ENCODE measurements at regions not wholly inside any gene's neighbourhood (a gene's known extent, or its start where the extent isn't known, plus 50 kb on each side); places are given as distances from the start of the nearest gene placed in this dataset.

DNA sequence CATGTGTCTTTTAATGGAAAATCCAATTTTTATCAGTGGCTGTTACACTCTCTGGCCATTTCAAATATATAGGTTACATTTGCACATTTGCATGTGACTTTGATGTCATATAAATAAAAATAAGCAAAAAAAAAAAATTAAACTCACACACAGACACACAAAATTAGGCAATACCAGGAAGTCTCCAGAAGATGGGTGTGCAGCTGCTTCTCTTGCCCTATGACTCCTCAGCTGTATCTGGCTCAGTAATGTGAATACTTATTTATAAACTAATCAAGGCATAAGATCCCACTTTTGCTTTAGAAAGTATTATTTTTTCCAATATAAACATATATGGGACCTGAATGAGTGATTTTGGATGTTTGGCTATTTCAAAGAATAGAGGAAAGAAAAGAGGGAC, 461.1 kb downstream of the LRIG3 start:
- H3K36me3 Mint-ChIP-seq, result no peaks in the 10 kb centered on the region
- no peak for ATAC-seq (ENCODE audit: low read depth in 2 of 2)
- H3K27me3 ChIP-seq (ENCODE audit: control insufficient read depth, insufficient read depth, low read length), result no peaks in the 10 kb centered on the region
- H3K27me3 Mint-ChIP-seq, result peaks cover 4% of the 10 kb centered on the region
- H3K4me3 ChIP-seq (ENCODE audit: low read depth, low read length), result no peak overlapping the region
- peaks cover 0 to 3% (median 0%) of the 10 kb centered on the region in 7 donors for H3K9me3 Mint-ChIP-seq
- peaks cover 0 to 2% of the 10 kb centered on the region in 2 experiments for H3K9me3 ChIP-seq (ENCODE audit: control insufficient read depth in 2 of 2, low read length in 2 of 2)
- H3K4me1 ChIP-seq (ENCODE audit: control insufficient read depth, insufficient read depth, low read length, poor library complexity, severe bottlenecking), result no peaks in the 10 kb centered on the region
- no peak overlapping the region for H3K27ac Mint-ChIP-seq
- DNase-seq, result no peak
- no peaks in the 10 kb centered on the region for H3K4me1 Mint-ChIP-seq
- H3K4me3 Mint-ChIP-seq, result no peak overlapping the region
- H3K27ac ChIP-seq (ENCODE audit: insufficient read depth, low read length, poor library complexity, severe bottlenecking), result no peak overlapping the region
- no peaks in the 10 kb centered on the region for H3K36me3 ChIP-seq (ENCODE audit: control insufficient read depth, insufficient read depth, low read length)

DNA sequence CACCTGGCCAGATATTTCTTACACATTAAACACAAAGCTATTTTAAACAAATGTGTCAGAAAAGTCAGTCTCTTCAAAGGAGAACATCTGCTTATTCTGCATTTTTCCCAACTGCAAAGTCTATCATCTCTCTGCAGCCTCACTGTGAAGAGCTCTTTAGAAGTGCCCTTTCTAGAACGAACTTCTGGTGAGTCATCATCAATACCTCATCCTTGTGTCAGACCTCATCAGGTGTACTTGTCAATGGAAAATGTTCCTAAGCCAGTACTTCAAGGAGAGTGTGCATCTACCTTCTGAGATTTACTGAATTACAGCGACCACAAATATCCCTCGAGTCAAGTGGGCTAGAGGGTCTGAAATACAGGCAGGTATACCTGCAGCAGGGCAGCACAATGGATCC, 457.3 kb downstream of the LRIG3 start:
- Histone ChIP-seq H3K27me3 (ENCODE audit: control insufficient read depth, insufficient read depth, low read length) (no peaks in the 10 kb centered on the region), H3K36me3 (ENCODE audit: control insufficient read depth, insufficient read depth, low read length) (no peaks in the 10 kb centered on the region), H3K4me3 (ENCODE audit: low read depth, low read length) (no peak overlapping the region), H3K4me1 (ENCODE audit: control insufficient read depth, insufficient read depth, low read length, poor library complexity, severe bottlenecking) (no peaks in the 10 kb centered on the region), H3K9me3 (ENCODE audit: control insufficient read depth in 2 of 2, low read length in 2 of 2) (peaks cover 0 to 2% of the 10 kb centered on the region in 2 experiments), H3K27ac (ENCODE audit: insufficient read depth, low read length, poor library complexity, severe bottlenecking) (no peak overlapping the region)
- peaks cover 0 to 12% (median 2%) of the 10 kb centered on the region in 7 donors for H3K9me3 Mint-ChIP-seq
- no peak overlapping the region for H3K4me3 Mint-ChIP-seq
- H3K4me1 Mint-ChIP-seq, result no peaks in the 10 kb centered on the region
- H3K27me3 Mint-ChIP-seq, result no peaks in the 10 kb centered on the region
- DNase-seq, result no peak
- H3K36me3 Mint-ChIP-seq, result no peaks in the 10 kb centered on the region
- no peak for ATAC-seq (ENCODE audit: low read depth in 2 of 2)
- H3K27ac Mint-ChIP-seq, result no peak overlapping the region

DNA sequence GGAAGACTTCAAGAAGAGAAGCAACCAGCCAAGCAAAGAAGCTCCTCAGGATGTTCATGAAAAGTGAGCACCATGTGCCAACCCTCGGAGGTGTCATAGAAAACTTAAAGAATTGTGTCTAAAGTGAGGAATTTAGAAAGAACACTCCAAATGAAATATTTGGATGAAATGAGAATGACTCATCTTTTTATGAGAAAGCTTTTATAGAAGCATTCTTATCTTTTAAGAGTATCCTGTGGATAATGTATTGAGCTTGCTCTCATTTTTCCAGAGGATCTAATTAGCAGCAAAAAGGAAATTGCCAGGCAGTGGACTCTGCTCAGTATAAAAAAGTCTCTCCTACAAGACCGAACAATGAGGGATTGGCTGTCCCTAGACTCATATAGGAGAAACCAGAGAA, 454.9 kb downstream of the LRIG3 start:
- Mint-ChIP-seq H3K36me3 (no peaks in the 10 kb centered on the region), H3K4me3 (no peak overlapping the region), H3K9me3 (peaks cover 0 to 17% (median 4%) of the 10 kb centered on the region in 7 donors), H3K4me1 (no peaks in the 10 kb centered on the region), H3K27ac (no peak overlapping the region), H3K27me3 (no peaks in the 10 kb centered on the region)
- no peak for DNase-seq
- H3K27me3 ChIP-seq (ENCODE audit: control insufficient read depth, insufficient read depth, low read length), result no peaks in the 10 kb centered on the region
- no peaks in the 10 kb centered on the region for H3K4me1 ChIP-seq (ENCODE audit: control insufficient read depth, insufficient read depth, low read length, poor library complexity, severe bottlenecking)
- ATAC-seq (ENCODE audit: low read depth in 2 of 2), result no peak
- H3K36me3 ChIP-seq (ENCODE audit: control insufficient read depth, insufficient read depth, low read length), result no peaks in the 10 kb centered on the region
- H3K9me3 ChIP-seq (ENCODE audit: control insufficient read depth in 2 of 2, low read length in 2 of 2), result peaks cover 0 to 2% of the 10 kb centered on the region in 2 experiments
- H3K27ac ChIP-seq (ENCODE audit: insufficient read depth, low read length, poor library complexity, severe bottlenecking), result no peak overlapping the region
- no peak overlapping the region for H3K4me3 ChIP-seq (ENCODE audit: low read depth, low read length)

DNA sequence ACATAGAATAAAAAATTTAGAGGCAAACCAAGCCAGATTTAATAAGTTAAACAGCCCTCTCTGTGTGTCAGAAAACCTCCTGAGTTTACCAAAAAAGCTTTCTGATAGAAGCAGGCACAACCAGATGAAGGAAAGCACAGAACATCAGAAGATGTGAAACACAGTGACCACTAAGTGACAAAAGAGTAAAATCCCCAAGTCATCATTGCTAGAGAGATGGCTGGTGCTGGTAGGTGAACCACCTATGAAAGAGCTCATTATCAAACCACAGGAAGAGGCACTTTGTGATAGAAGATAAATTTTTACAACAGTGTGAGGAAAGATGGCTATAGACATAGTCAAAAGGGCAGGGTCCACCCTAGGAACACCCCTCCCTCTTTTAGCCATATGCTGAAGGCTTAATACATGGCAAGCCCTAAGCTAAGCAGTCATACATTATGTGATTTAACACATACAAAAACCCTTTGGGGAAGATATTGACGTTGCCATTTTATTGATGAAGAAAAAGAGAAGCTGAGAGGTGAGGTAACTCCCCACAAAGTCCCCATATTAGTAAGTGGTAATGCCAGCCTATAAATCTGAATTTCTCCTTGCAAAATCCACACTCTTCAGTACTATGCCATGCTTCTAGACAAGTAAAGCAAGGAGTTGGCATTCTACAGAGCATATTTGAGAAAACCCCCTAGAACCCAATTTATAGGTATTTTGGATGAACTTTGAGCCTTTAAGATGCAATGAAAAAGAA, 449.9 kb downstream of the LRIG3 start:
- no peak for ATAC-seq (ENCODE audit: low read depth in 2 of 2)
- Histone ChIP-seq H3K4me1 (ENCODE audit: control insufficient read depth, insufficient read depth, low read length, poor library complexity, severe bottlenecking) (no peaks in the 10 kb centered on the region), H3K27me3 (ENCODE audit: control insufficient read depth, insufficient read depth, low read length) (no peaks in the 10 kb centered on the region), H3K9me3 (ENCODE audit: control insufficient read depth in 2 of 2, low read length in 2 of 2) (no peaks in the 10 kb centered on the region), H3K27ac (ENCODE audit: insufficient read depth, low read length, poor library complexity, severe bottlenecking) (no peak overlapping the region), H3K36me3 (ENCODE audit: control insufficient read depth, insufficient read depth, low read length) (no peaks in the 10 kb centered on the region), H3K4me3 (ENCODE audit: low read depth, low read length) (no peak overlapping the region)
- H3K9me3 Mint-ChIP-seq, result peaks cover 0 to 17% (median 3%) of the 10 kb centered on the region in 7 donors
- no peak overlapping the region for H3K4me3 Mint-ChIP-seq
- no peak for DNase-seq
- H3K36me3 Mint-ChIP-seq, result no peaks in the 10 kb centered on the region
- H3K27ac Mint-ChIP-seq, result no peak overlapping the region
- H3K27me3 Mint-ChIP-seq, result no peaks in the 10 kb centered on the region
- H3K4me1 Mint-ChIP-seq, result no peaks in the 10 kb centered on the region

DNA sequence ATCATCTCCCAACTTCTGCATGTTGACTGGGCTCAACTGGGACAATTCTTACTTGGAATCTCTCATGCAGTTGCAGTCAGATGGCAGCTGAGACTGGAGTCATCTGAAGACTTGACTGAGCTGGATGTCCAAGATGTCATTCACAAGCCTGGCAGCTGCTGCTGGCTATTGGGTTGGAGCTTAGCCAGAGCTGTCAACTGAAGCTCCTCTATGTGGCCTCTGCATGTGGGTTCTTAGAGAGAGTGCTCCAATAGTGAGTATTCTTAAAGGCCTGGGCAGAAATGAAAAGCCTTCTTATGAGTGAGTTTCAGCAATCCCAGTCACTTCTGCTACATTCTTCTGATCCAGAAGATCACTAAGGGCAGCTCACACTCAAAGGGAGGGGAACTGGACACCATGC, 440.9 kb downstream of the LRIG3 start:
- Histone ChIP-seq H3K27me3 (ENCODE audit: control insufficient read depth, insufficient read depth, low read length) (no peaks in the 10 kb centered on the region), H3K4me3 (ENCODE audit: low read depth, low read length) (no peak overlapping the region), H3K4me1 (ENCODE audit: control insufficient read depth, insufficient read depth, low read length, poor library complexity, severe bottlenecking) (no peaks in the 10 kb centered on the region), H3K36me3 (ENCODE audit: control insufficient read depth, insufficient read depth, low read length) (no peaks in the 10 kb centered on the region), H3K9me3 (ENCODE audit: control insufficient read depth in 2 of 2, low read length in 2 of 2) (no peaks in the 10 kb centered on the region), H3K27ac (ENCODE audit: insufficient read depth, low read length, poor library complexity, severe bottlenecking) (no peak overlapping the region)
- Mint-ChIP-seq H3K36me3 (no peaks in the 10 kb centered on the region), H3K4me1 (no peaks in the 10 kb centered on the region), H3K4me3 (peak overlapping the region in 1 of 4 donors; percentile 28), H3K27ac (no peak overlapping the region), H3K9me3 (peaks cover 0 to 4% (median 0%) of the 10 kb centered on the region in 7 donors), H3K27me3 (peaks cover 4% of the 10 kb centered on the region)
- no peak for DNase-seq
- ATAC-seq (ENCODE audit: low read depth in 2 of 2), result no peak

DNA sequence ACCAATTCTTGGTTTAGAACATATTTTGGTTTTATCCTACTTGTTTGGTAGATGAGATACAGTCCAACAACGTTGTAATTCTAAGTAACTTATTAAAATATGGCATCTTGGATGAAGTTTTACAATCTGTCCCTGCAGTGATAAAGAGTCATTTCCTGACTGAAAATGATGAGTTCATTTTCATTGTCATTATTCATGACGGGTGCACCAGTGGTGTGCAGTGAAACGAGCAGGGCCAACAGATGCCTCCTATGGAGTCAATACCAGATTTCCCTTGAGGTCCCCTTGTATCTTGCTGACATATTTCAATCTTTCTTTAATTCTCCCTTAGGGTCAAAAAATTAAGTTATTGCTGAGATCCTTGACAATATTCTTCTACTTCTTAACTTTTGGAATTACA, 438.5 kb downstream of the LRIG3 start:
- Mint-ChIP-seq H3K4me1 (no peaks in the 10 kb centered on the region), H3K36me3 (no peaks in the 10 kb centered on the region), H3K27me3 (peaks cover 4% of the 10 kb centered on the region), H3K9me3 (peaks cover 0 to 4% (median 0%) of the 10 kb centered on the region in 7 donors), H3K4me3 (no peak overlapping the region), H3K27ac (no peak overlapping the region)
- Histone ChIP-seq H3K4me3 (ENCODE audit: low read depth, low read length) (no peak overlapping the region), H3K27ac (ENCODE audit: insufficient read depth, low read length, poor library complexity, severe bottlenecking) (no peak overlapping the region), H3K27me3 (ENCODE audit: control insufficient read depth, insufficient read depth, low read length) (no peaks in the 10 kb centered on the region), H3K9me3 (ENCODE audit: control insufficient read depth in 2 of 2, low read length in 2 of 2) (no peaks in the 10 kb centered on the region), H3K36me3 (ENCODE audit: control insufficient read depth, insufficient read depth, low read length) (no peaks in the 10 kb centered on the region), H3K4me1 (ENCODE audit: control insufficient read depth, insufficient read depth, low read length, poor library complexity, severe bottlenecking) (no peaks in the 10 kb centered on the region)
- DNase-seq (no peak), ATAC-seq (ENCODE audit: low read depth in 2 of 2) (no peak)

DNA sequence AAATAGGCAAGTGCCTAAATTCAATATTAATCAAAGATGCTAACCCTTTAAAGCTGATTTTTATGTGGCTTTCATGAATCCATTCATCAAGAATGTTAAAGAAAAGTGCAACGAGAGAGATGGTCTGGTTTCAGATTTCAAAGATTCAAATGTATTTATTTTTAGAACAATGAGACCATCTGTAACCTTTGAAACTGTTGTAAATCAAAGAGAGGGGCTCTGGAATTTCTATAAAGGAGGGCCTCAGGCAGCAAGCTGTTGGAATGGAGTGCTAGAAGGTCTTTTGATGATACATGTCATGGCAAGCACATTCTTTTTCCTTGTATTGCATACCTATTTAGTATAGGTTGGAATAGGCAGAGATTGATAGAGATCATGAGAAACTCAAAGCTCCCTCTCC, 433.0 kb downstream of the LRIG3 start:
- no peaks in the 10 kb centered on the region for H3K27me3 Mint-ChIP-seq

DNA sequence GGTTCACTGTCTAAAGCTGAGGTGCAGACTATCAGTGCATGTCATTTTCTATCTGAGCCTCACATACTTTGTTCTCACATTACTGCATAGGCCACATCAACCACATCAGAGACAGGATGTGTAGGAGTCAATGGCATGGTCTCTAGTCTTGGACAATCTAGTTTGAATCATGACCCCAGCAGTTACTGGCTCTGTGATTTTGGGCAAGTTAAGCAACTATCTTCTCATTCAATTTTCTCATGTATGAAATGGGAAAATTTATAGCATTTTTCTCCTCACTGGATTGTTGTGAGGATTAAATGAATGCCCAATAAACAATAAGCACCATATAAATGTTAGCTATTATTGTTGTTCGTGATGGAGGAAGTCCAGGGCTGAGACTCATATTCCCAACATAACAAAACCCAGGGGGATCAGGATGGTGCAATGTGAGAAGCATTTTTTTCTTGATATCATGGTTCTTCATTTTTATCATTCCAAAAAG, 432.6 kb downstream of the LRIG3 start:
- Mint-ChIP-seq H3K36me3 (no peaks in the 10 kb centered on the region), H3K9me3 (peaks cover 0 to 5% (median 0%) of the 10 kb centered on the region in 7 donors), H3K4me1 (no peaks in the 10 kb centered on the region), H3K27me3 (no peaks in the 10 kb centered on the region), H3K4me3 (no peak overlapping the region), H3K27ac (no peak overlapping the region)
- no peak overlapping the region for H3K27ac ChIP-seq (ENCODE audit: insufficient read depth, low read length, poor library complexity, severe bottlenecking)
- no peak overlapping the region for H3K4me3 ChIP-seq (ENCODE audit: low read depth, low read length)
- no peaks in the 10 kb centered on the region for H3K27me3 ChIP-seq (ENCODE audit: control insufficient read depth, insufficient read depth, low read length)
- ATAC-seq (ENCODE audit: low read depth in 2 of 2) (no peak), DNase-seq (no peak)
- H3K4me1 ChIP-seq (ENCODE audit: control insufficient read depth, insufficient read depth, low read length, poor library complexity, severe bottlenecking), result no peaks in the 10 kb centered on the region
- no peaks in the 10 kb centered on the region for H3K36me3 ChIP-seq (ENCODE audit: control insufficient read depth, insufficient read depth, low read length)
- H3K9me3 ChIP-seq (ENCODE audit: control insufficient read depth in 2 of 2, low read length in 2 of 2), result no peaks in the 10 kb centered on the region

More for the DNA sequence above, 433.0 kb downstream of the LRIG3 start:
- Mint-ChIP-seq H3K4me1 (no peaks in the 10 kb centered on the region), H3K36me3 (no peaks in the 10 kb centered on the region), H3K27ac (no peak overlapping the region), H3K9me3 (peaks cover 0 to 5% (median 0%) of the 10 kb centered on the region in 7 donors), H3K4me3 (no peak overlapping the region)
- ATAC-seq (ENCODE audit: low read depth in 2 of 2), result no peak
- Histone ChIP-seq H3K27ac (ENCODE audit: insufficient read depth, low read length, poor library complexity, severe bottlenecking) (no peak overlapping the region), H3K4me3 (ENCODE audit: low read depth, low read length) (no peak overlapping the region), H3K27me3 (ENCODE audit: control insufficient read depth, insufficient read depth, low read length) (no peaks in the 10 kb centered on the region), H3K9me3 (ENCODE audit: control insufficient read depth in 2 of 2, low read length in 2 of 2) (no peaks in the 10 kb centered on the region), H3K4me1 (ENCODE audit: control insufficient read depth, insufficient read depth, low read length, poor library complexity, severe bottlenecking) (no peaks in the 10 kb centered on the region), H3K36me3 (ENCODE audit: control insufficient read depth, insufficient read depth, low read length) (no peaks in the 10 kb centered on the region)
- DNase-seq, result no peak

Data from CD4-positive, CD25-positive, alpha-beta regulatory T cell (primary cell).